ENCODE measurements at regions not wholly inside any gene's neighbourhood (a gene's known extent, or its start where the extent isn't known, plus 50 kb on each side); places are given as distances from the start of the nearest gene placed in this dataset.

DNA sequence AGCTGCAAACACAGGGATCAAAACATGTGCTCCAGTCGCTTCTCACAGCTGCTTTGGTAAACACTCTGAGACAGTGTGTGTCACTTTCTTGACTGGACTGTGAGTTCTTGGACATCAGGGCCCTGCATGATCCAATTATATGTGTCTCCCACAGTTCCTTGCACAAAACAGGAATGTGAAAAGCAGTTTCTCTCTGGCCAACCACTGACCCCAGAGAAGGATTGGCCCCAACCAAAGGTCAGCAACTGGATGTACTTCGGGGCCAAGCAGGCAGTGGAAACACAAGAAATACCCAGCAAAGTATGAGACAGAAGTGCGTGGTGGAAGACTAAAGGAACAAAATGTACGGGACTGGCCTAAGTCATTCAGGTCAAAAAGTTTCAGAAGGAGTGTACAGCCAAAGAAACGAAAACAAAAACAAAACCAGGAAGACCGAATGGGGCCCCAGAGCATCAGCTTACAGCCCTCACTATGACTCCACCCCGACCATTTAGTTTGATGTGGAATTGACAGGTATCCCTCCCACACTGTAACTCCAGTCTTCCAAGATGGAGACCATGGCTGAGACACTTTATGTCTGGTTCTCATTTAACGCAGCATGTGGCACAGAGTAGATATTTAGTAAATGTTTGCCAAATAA lies 76.7 kb upstream of the LPP start:
- DNase-seq, result no peak

DNA sequence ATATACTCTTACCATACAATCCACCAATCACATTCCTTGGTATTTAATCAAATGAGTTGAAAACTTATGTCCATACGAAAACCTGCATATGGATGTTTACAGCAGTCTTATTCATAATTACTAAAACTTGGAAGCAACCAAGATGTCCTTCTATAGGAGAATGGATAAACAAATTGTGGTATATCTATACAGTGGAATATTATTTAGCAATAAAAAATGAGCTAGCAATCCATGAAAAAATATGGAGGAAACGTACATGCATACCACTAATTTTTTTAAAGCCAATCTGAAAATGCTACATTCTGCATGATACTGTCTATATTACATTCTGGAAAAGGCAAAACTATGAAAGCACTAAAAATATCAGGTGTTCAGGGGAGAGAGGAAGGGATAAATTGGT lies 73.9 kb upstream of the LPP start:
- no peak for DNase-seq

DNA sequence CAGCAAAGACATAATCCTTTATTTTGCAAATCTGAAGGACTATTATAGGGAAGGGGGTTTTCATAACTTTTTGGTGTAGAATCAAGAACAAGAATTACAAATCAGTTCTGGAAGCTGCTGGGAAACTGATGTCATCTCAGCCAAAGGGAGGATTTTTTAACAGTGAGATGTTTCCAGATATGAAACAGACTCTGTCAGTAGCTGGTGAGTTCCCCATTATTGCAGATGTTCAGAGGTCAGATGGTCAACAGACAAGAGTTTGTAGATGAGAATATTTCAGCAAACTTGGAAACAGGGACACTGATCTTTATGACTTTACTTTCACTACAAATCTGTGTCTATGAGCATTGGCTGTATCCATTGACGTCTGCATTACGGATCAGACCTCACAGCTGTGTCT lies 71.9 kb upstream of the LPP start:
- no peak for DNase-seq

DNA sequence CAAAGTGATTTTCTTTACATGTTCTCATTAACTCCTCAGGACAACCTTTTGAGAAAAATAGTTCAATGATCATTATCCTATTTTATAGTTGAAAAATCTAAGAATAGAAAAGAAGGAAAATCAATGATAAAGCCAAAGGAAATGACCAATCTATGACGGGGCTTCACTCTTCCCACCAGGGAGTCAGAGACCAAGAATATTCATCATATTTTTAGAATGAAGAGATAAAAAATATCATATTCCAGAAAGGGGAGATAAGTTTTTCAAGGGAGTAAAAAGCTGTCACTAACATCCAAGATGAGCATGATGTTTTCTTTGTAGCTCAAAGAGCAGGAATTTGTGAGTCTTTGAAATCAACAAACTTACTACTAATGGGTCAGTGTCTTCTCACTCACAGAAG lies 71.5 kb upstream of the LPP start:
- no peak for DNase-seq

DNA sequence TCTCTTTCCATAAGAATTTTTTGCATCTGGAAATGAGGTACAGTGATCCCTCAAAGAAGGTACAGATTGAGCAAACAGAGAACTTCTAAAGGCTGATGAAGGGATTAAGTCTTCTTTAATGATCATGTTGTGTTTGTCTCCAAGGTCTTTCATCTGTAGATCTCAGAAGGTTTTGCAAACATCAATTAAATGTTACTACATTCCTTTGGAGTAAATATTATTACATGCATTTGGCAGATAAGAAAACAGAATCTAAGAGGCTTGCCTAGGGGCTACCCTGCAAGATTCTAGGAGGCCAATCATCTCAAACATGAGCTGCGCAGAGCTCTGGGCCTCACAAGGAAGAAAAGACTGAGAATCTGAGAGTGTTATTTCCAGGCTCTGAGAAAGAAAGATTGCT lies 70.9 kb upstream of the LPP start:
- DNase-seq, result no peak

DNA sequence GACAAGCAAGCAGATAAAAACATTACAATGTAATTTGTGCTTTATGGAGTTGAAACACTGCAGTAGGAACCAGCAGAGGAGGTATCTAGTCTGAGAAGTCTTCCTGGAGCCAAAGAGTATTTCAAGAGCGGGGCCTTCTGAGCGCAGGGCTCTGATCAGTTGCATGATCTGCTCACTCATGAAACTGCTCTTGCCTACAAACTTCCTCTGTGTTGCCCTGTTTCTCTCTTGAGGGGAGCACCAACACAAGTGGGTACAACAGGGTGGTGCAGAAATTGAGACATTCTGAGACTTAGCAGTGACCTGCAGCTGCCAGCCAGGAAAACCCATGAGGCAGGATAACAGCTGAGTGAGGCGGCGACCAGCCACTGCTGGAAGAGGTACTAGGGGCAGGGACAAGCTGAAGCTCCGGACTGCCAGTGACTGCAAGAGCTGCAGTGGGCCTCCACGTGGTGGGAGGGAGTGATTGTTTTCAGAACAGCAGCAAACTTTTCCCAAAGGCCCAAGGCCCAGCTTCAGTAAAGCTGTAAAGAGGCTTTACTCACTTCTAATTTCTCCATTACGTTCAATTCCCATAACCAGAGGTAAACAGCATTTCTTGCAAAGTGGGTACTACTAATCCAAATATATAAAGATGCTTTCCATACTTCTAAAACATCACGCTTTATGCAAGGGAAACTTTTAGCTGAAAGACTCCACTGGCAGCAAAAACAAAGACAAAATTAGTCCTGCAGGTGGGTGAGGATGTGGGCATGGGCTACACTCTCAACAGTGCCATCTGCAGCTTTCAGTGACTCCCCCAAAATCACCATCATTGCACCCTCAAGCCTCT lies 69.0 kb upstream of the LPP start:
- no peak for DNase-seq

DNA sequence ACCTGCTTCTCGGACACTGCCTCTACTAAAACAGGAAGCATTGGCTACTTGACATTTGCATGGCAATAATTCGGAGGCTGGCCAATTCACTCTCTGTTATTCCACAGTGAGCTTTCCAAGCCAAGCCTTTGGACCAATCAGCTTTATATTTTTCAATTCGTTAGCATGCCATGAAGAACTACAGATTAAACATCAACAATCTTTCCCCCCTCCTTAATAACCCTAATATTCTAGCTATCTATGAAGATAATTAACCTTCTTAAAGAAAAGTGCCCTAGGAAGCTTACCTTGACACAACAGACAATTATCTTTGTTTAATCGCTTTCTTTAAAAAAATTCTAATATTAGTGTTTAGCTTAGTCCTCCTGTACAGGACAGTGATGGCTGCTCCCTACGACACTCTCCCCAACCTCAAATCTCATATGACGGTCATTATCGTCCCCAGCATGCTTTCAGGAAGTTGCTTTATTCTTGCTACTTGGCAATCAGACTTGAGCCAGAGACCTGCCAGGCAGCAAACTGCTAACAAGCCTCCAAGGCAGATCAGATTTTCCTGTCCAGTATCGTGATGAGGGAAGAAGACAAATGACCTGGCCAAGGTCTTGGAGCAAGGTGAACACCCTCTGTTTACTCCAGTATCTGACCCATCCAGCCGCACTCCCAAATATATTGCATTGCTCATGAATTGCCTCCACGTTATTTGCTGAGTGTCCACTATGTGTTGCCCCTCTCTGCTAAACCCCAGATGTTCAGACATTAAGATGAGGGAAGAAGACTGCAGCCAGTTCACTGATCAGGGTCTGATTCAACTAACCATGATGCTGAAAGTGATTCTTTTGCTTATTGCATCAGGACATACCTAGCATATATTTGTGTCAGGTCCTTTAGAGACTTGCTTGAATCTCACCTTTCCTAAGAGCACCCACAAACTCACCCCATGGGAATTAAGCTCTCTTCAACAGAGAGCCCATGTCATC lies 68.1 kb upstream of the LPP start:
- DNase-seq, result no peak

DNA sequence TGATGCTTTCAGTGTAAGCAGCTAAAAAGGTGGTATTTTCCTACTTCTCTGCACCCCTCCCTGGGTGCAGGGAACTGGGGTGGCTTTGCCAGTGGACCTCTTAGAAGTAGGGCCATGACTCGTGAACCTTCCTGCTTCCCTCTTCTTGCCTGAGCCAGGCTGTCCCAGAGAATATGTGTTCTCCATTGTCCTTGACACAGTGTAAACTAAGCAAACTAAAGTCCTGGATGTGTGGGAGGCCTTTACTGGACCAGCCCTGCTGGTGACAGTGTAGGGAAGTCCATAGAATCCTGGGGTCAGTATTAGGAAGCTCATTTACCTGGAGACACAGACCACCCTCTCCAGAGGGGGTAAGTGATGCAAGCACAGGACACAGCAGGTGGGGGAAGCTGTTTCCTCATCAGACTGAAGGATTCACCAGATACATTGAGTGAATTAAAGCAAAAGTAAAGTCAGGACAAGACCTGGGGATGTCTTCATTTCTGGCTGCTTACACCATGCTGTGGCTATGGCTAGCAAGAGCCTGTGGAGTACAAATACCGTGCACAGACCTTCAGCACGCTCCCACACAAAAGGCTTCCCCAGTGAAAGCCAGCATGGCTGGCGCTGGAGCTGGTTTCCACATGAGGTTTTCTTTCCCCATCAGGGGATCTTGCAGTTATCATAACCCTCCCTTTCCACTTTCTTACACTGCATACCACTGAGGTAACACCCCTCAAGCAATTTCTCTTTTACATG lies 64.8 kb upstream of the LPP start:
- no peak for DNase-seq

DNA sequence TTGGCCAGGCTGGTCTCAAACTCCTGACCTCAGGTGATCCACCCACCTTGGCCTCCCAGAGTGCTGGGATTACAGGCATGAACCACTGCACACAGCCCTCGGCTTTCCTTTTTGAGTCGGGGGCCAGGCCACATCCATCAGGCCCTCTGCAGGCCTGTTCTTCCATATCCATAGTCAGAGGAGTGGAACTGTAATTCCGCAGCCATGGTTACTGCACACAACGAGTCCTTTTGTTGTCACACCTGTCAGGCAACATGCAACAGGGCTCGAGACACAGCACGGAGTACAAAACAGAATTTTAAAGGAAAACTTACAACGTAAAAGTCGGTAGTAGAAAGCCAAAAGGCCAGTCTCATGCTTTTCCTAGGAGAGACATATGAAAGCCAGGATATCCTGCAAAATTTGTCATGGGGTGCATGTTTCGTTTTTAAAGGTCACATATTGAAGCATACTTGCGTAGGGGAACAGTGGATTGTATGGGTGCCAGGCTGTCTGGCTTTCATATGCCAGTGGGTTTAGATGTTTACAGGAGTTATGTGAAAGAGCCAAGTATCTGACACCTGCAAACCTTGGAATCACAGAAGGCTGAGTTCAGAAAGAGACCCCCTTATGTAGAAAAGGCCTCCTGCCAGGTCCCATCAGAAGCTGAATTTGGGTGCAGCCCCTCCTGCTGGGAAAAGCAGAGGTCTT lies 63.2 kb upstream of the LPP start:
- no peak for DNase-seq

DNA sequence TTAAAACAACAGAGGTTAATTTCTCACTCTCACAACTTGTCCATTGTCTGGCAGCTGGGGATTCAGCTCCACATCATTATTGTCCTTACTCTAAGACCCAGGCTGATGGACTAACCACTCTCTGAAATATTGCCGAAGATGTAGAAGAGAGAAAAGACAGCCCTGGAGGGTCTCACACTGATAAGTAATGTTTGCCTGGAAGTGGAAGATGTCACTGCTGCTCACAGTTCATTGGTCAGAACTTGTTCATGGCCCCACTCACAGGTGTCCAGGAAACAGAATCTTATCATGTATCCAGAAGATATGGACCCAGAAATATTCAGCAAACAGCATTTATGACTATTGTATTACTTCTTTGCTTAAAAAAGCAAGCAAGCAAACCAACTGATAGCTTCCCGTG lies 62.2 kb upstream of the LPP start:
- DNase-seq, result no peak

DNA sequence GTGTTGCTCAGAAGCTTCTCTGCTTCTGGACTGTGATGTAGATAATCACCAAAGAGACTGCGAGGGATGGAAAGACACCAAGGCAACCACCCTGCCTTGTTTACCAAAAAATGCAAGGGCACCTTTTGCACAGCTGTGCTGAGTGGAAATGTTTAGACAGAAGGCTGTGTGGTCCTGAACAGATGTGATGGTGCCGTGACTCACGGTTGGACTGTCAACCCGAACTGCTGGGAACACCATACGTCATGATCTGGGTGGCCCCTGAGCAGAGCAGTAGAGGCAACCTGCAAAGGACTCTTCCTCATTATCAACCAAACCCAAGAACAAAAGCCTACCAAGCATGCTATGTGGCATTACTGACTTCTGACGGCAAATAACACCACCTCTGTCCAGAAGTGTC lies 61.3 kb upstream of the LPP start:
- DNase-seq, result no peak

DNA sequence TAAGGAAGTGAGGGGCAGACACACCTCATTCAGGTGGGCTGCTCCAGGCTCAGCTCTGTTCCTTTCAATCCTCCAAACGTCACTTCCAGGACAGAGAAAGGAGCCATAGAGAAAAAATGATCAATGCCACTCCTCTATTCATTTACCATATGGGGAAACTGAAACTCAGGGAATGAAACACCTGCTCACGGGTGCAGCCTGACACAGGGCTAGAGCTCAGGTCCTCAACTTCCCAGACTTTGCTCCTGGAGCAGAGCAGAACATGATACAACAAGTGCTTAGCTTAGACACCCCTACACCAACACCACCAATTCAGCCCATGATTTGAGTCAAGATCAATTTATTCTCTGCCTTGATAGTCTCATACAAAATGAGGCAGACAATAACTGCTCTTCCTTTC lies 58.5 kb upstream of the LPP start:
- DNase-seq, result no peak

DNA sequence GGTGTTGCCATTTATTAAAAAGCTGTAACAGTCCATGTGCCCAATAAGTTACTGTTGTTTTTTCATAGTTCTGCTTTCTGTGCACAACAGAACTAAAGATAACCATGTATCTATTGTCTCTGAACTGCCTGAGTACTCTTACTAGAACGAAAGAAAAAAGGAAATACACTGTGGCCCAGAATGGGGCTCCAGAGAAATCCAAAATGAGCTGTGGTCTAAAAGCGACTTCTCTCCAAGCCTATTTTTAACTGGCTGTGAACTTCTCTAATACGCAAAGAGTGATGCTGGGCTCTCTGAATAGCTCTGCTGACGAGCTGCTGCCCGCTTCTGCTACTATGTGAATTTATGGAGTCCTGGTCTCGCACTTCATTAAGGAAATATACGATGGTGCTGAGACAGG lies 56.2 kb upstream of the LPP start:
- DNase-seq, result no peak

DNA sequence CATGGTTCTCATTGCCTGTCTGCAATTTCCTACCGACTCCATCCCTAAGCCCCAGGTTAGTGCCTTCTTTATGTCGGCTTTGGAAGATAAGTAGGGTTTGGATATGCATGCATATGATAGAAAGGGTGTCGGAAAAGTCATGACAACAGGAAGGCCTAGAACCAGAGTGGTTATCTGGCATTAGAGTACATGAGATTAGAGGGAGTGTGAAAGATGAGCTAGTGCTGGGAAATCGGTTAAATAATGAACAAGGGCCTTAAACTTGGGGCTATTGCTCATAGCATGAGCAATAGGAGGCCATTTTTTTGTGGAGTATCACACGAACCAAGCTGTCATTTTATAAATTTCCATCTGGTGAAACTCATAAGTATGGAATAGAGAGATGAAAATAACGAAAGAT lies 54.0 kb upstream of the LPP start:
- no peak for DNase-seq

DNA sequence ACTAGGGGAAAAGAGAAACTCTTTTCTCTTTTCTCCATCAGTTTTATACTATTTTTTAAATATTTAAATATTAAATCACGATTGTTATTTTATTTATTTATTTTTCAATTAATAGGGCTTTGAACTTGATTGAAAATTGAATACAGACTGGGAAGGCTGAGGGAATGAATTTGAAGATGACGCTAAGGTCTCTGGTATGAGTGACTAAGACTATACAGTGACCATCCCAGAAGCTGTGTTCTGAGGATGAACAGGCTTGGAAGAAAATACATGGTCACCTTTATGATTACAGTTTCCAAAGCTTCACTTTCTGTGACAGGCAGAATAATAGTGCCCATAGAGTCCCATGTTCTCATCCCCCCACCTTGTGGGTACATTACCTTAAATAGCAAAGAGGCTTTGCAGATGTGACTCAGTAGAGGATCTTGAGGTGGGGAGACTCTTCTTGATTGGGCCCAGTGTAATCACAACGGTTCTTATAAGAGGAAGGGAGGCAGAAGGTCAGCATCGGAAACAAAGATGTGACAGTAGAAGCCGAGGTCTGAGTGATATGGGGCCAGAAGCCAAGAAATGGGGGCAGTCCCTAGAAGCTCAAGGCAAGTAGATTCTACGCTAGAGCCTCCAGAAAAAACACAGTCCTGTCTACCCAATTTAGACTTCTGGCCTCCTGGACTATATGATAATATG lies 51.0 kb upstream of the LPP start:
- DNase-seq, result no peak

DNA sequence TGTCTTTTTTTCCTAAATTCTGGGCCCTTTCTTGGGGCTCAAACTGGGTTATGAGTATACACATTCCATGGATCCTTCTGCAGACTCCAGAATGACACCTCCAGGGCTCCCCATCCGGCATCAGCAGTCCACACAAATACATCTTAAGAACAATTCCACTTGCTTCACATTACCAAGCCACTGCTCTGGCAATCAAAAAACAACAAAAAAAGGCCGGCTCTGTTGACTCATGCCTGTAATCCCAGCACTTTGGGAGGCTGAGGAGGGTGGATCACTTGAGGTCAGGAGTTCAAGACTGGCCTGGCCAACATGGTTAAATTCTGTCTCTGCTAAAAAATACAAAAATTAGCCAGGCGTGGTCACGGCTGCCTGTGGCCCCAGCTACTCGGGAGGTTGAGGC lies 49.9 kb upstream of the LPP start:
- DNase-seq, result no peak

Data from dermis blood vessel endothelial cell (primary cell).